Naive B cell (primary cell): ENCODE measurements at regions not wholly inside any gene's neighbourhood (a gene's known extent, or its start where the extent isn't known, plus 50 kb on each side); places are given as distances from the start of the nearest gene placed in this dataset.

Source experiments
- ATAC-seq, 2 donors: fragments of 150-1000 bp; cut with Tn5 transposase; 2 replicates each; pipeline ENCODE4 v1.10.0; 2021; ENCODE audit warnings: low read depth in 2 of 2, mild to moderate bottlenecking in 2 of 2, moderate library complexity in 2 of 2
- DNase-seq: peaks from one replicate; pipeline ENCODE4 v3.0.0; 2022
- H3K27ac Mint-ChIP-seq, 6 donors: one replicate each; pipeline ENCODE4 v1.8.0; 2020 to 2022; ENCODE audit warnings: mild to moderate bottlenecking in 6 of 6, mixed read lengths in 6 of 6, moderate library complexity in 5 of 6, inconsistent platforms in 2 of 6
- H3K27me3 Mint-ChIP-seq, 3 donors: one replicate each; pipeline ENCODE4 v1.8.0; 2021 to 2022; ENCODE audit warnings: mixed read lengths in 3 of 3, mild to moderate bottlenecking in 1 of 3
- H3K36me3 Mint-ChIP-seq, 2 donors: one replicate each; pipeline ENCODE4 v1.8.0; 2020 to 2022; ENCODE audit warnings: mixed read lengths in 2 of 2, inconsistent platforms in 1 of 2, mild to moderate bottlenecking in 1 of 2
- H3K4me1 Mint-ChIP-seq, 3 donors: one replicate each; pipeline ENCODE4 v1.8.0; 2020 to 2022; ENCODE audit warnings: mixed read lengths in 3 of 3, inconsistent platforms in 1 of 3, mild to moderate bottlenecking in 1 of 3, moderate library complexity in 1 of 3
- H3K4me3 Mint-ChIP-seq, 8 donors: one replicate each; pipeline ENCODE4 v1.8.0; 2020 to 2022; ENCODE audit warnings: mild to moderate bottlenecking in 8 of 8, mixed read lengths in 8 of 8, moderate library complexity in 8 of 8, inconsistent platforms in 2 of 8
- H3K9me3 Mint-ChIP-seq, 7 donors: one replicate each; pipeline ENCODE4 v1.8.0; 2020 to 2022; ENCODE audit warnings: mixed read lengths in 7 of 7, mild to moderate bottlenecking in 5 of 7, inconsistent platforms in 2 of 7, moderate library complexity in 1 of 7

- DNase-seq (no peak), ATAC-seq (no peak)
- Mint-ChIP-seq H3K9me3 (peaks cover 0 to 9% (median 2%) of the 10 kb centered on the region in 7 donors), H3K4me3 (no peak overlapping the region), H3K4me1 (no peaks in the 10 kb centered on the region), H3K27ac (no peak overlapping the region), H3K36me3 (no peaks in the 10 kb centered on the region), H3K27me3 (peaks cover 0 to 4% (median 0%) of the 10 kb centered on the region in 3 donors)
Observed at GRCh38 chr16:51779240-51779639, 628.2 kb upstream of the SALL1 start.

GRCh38 chr16:51773071-51773890 is 622.2 kb upstream of the SALL1 start:
- ATAC-seq (no peak), DNase-seq (no peak)
- Mint-ChIP-seq H3K4me3 (no peak overlapping the region), H3K27me3 (no peaks in the 10 kb centered on the region), H3K36me3 (no peaks in the 10 kb centered on the region), H3K4me1 (no peaks in the 10 kb centered on the region), H3K9me3 (peaks cover 0 to 4% (median 0%) of the 10 kb centered on the region in 7 donors), H3K27ac (no peak overlapping the region)

GRCh38 chr16:51766739-51767138 is 615.7 kb upstream of the SALL1 start:
- no peaks in the 10 kb centered on the region for H3K36me3 Mint-ChIP-seq
- H3K9me3 Mint-ChIP-seq = peaks cover 0 to 4% (median 0%) of the 10 kb centered on the region in 7 donors
- DNase-seq = no peak
- no peak overlapping the region for H3K4me3 Mint-ChIP-seq
- peaks cover 0 to 8% (median 3%) of the 10 kb centered on the region in 3 donors for H3K4me1 Mint-ChIP-seq
- no peak overlapping the region for H3K27ac Mint-ChIP-seq
- no peak for ATAC-seq
- peaks cover 18 to 29% (median 20%) of the 10 kb centered on the region in 3 donors for H3K27me3 Mint-ChIP-seq

GRCh38 chr16:51763072-51763661 is 612.1 kb upstream of the SALL1 start:
- Mint-ChIP-seq H3K9me3 (peaks cover 0 to 3% (median 0%) of the 10 kb centered on the region in 7 donors), H3K27ac (no peak overlapping the region), H3K4me1 (peaks cover 0 to 11% (median 3%) of the 10 kb centered on the region in 3 donors), H3K27me3 (peaks cover 30 to 43% (median 32%) of the 10 kb centered on the region in 3 donors), H3K36me3 (no peaks in the 10 kb centered on the region), H3K4me3 (no peak overlapping the region)
- ATAC-seq (no peak), DNase-seq (no peak)

- no peak for DNase-seq
- Mint-ChIP-seq H3K4me1 (peaks cover 0 to 11% (median 3%) of the 10 kb centered on the region in 3 donors), H3K4me3 (no peak overlapping the region), H3K36me3 (no peaks in the 10 kb centered on the region), H3K9me3 (peaks cover 0 to 3% (median 0%) of the 10 kb centered on the region in 7 donors), H3K27me3 (peaks cover 30 to 43% (median 32%) of the 10 kb centered on the region in 3 donors), H3K27ac (no peak overlapping the region)
- ATAC-seq = no peak
Observed at GRCh38 chr16:51762081-51762996, 611.3 kb upstream of the SALL1 start.

- Mint-ChIP-seq H3K9me3 (peaks cover 0 to 5% (median 0%) of the 10 kb centered on the region in 7 donors), H3K4me1 (peaks cover 0 to 11% (median 3%) of the 10 kb centered on the region in 3 donors), H3K4me3 (no peak overlapping the region), H3K27ac (no peak overlapping the region), H3K27me3 (peaks cover 25 to 42% (median 32%) of the 10 kb centered on the region in 3 donors), H3K36me3 (no peaks in the 10 kb centered on the region)
- no peak for DNase-seq
- no peak for ATAC-seq
Observed at GRCh38 chr16:51761001-51761400, 609.9 kb upstream of the SALL1 start.

GRCh38 chr16:51759999-51760398 is 608.9 kb upstream of the SALL1 start:
- DNase-seq (no peak), ATAC-seq (no peak)
- peaks cover 32 to 45% (median 32%) of the 10 kb centered on the region in 3 donors for H3K27me3 Mint-ChIP-seq

GRCh38 chr16:51759329-51759728 is 608.3 kb upstream of the SALL1 start:
- DNase-seq = no peak
- peaks cover 0 to 5% (median 0%) of the 10 kb centered on the region in 7 donors for H3K9me3 Mint-ChIP-seq
- no peak overlapping the region for H3K27ac Mint-ChIP-seq
- peaks cover 0 to 11% (median 3%) of the 10 kb centered on the region in 3 donors for H3K4me1 Mint-ChIP-seq
- ATAC-seq = no peak
- H3K4me3 Mint-ChIP-seq = no peak overlapping the region
- no peaks in the 10 kb centered on the region for H3K36me3 Mint-ChIP-seq
- peaks cover 32 to 45% (median 32%) of the 10 kb centered on the region in 3 donors for H3K27me3 Mint-ChIP-seq

More at GRCh38 chr16:51759999-51760398, 608.9 kb upstream of the SALL1 start:
- H3K4me3 Mint-ChIP-seq = no peak overlapping the region
- H3K36me3 Mint-ChIP-seq = no peaks in the 10 kb centered on the region
- peaks cover 0 to 11% (median 3%) of the 10 kb centered on the region in 3 donors for H3K4me1 Mint-ChIP-seq
- H3K9me3 Mint-ChIP-seq = peaks cover 0 to 5% (median 0%) of the 10 kb centered on the region in 7 donors
- no peak overlapping the region for H3K27ac Mint-ChIP-seq

- no peaks in the 10 kb centered on the region for H3K36me3 Mint-ChIP-seq
- H3K27me3 Mint-ChIP-seq = peaks cover 26 to 35% (median 29%) of the 10 kb centered on the region in 3 donors
- H3K9me3 Mint-ChIP-seq = peaks cover 0 to 6% (median 0%) of the 10 kb centered on the region in 7 donors
- DNase-seq = no peak
- peaks cover 0 to 11% (median 3%) of the 10 kb centered on the region in 3 donors for H3K4me1 Mint-ChIP-seq
- no peak for ATAC-seq
- H3K27ac Mint-ChIP-seq = no peak overlapping the region
- H3K4me3 Mint-ChIP-seq = no peak overlapping the region
Observed at GRCh38 chr16:51757921-51758479, 606.9 kb upstream of the SALL1 start.

- Mint-ChIP-seq H3K27ac (no peak overlapping the region), H3K4me1 (peaks cover 0 to 11% (median under 1%) of the 10 kb centered on the region in 3 donors), H3K36me3 (no peaks in the 10 kb centered on the region), H3K27me3 (peaks cover 22 to 30% (median 26%) of the 10 kb centered on the region in 3 donors), H3K4me3 (no peak overlapping the region), H3K9me3 (peaks cover 0 to 6% (median 0%) of the 10 kb centered on the region in 7 donors)
- no peak for ATAC-seq
- no peak for DNase-seq
Observed at GRCh38 chr16:51757505-51757904, 606.4 kb upstream of the SALL1 start.

GRCh38 chr16:51757124-51757470 is 606.0 kb upstream of the SALL1 start:
- no peak overlapping the region for H3K4me3 Mint-ChIP-seq
- ATAC-seq (no peak), DNase-seq (no peak)
- no peak overlapping the region for H3K27ac Mint-ChIP-seq
- H3K9me3 Mint-ChIP-seq = peaks cover 0 to 6% (median 0%) of the 10 kb centered on the region in 7 donors
- H3K36me3 Mint-ChIP-seq = no peaks in the 10 kb centered on the region
- H3K27me3 Mint-ChIP-seq = peaks cover 17 to 26% (median 22%) of the 10 kb centered on the region in 3 donors
- peaks cover 0 to 6% (median 0%) of the 10 kb centered on the region in 3 donors for H3K4me1 Mint-ChIP-seq

GRCh38 chr16:51756447-51757123 is 605.5 kb upstream of the SALL1 start:
- H3K4me1 Mint-ChIP-seq = peaks cover 0 to 1% (median 0%) of the 10 kb centered on the region in 3 donors
- no peak overlapping the region for H3K27ac Mint-ChIP-seq
- peaks cover 0 to 8% (median 0%) of the 10 kb centered on the region in 7 donors for H3K9me3 Mint-ChIP-seq
- no peak overlapping the region for H3K4me3 Mint-ChIP-seq
- no peak for ATAC-seq
- no peaks in the 10 kb centered on the region for H3K36me3 Mint-ChIP-seq
- peaks cover 12 to 21% (median 20%) of the 10 kb centered on the region in 3 donors for H3K27me3 Mint-ChIP-seq
- no peak for DNase-seq
